ENCODE measurements at regions not wholly inside any gene's neighbourhood (a gene's known extent, or its start where the extent isn't known, plus 50 kb on each side); places are given as distances from the start of the nearest gene placed in this dataset.
A peak's percentile ranks its signal among the peaks of the same experiment; 100 is the strongest.

DNA sequence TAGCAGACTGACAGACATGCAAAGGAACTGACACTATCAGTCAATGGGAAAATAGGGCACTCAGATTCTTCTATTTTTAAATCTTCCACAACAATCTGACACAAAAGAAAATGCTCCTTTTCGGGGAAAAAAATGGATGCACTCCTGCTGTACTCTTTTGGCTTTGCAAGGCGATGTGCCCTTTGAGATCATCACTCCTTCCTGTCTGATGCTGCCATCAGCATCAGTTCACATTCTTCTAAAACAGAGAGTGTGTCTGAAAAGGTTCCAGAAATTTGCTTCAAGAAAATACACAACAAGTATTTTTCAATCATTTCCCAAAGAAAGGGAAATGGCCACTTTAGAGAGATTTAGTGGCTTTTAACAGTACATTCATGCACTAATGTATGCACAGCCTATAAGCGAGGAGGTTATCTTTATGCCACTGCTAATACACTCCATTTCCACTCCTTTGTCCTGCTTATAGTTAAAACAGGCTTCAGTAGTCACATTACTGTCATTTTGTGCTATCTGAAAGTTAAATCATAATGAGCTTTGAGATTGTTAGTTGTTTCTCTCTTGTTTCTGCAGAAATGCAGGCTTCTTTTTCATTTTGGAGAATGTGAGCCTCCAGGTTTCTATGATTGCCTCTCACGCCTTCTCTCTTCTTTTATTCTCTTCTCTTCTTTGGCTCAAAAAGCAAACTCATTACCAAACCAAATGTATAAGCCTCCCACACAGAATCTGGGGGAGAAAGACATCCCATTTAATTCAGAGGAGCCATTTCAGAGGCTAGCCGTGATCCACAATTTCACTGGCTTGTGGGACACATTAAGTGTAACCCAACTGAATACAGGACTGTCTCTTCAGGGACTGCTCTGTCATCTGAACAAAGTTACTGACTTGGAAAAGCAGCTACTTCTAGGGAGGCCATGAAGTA, 110.9 kb upstream of the CCDC196 start:
- Histone ChIP-seq H3K4me1 (replicated peaks) (no peaks in the 10 kb centered on the region), H3K27me3 (replicated peaks; ENCODE audit: insufficient read depth) (no peaks in the 10 kb centered on the region), H3K36me3 (no peaks in the 10 kb centered on the region), H3K4me3 (no peak overlapping the region), H3K9me3 (no peaks in the 10 kb centered on the region), H3K27ac (no peak overlapping the region)
- no peak for TF ChIP-seq POLR2AphosphoS5 (IDR thresholded peaks at IDR 0.05)
- intact Hi-C loops (cut with DNase I) = no loop called here
- no peak for DNase-seq (ENCODE audit: low spot score)
- 80% methylated on average over 5 of the region's 5 CpGs for WGBS

- H3K36me3 ChIP-seq = no peaks in the 10 kb centered on the region
- no peaks in the 10 kb centered on the region for H3K27me3 ChIP-seq (replicated peaks; ENCODE audit: insufficient read depth)
- WGBS = 89% methylated on average over 1 of the region's 1 CpG
- no peaks in the 10 kb centered on the region for H3K9me3 ChIP-seq
- no peaks in the 10 kb centered on the region for H3K4me1 ChIP-seq (replicated peaks)
- H3K4me3 ChIP-seq = no peak overlapping the region
- intact Hi-C loops (cut with DNase I) = no loop called here
- H3K27ac ChIP-seq = no peak overlapping the region
- no peak for DNase-seq (ENCODE audit: low spot score)
- TF ChIP-seq CTCF (IDR thresholded peaks at IDR 0.05) (no peak), POLR2AphosphoS5 (IDR thresholded peaks at IDR 0.05) (no peak), POLR2A (IDR thresholded peaks at IDR 0.05) (no peak)
Measured at GRCh38 chr14:66377574-66377973, 108.6 kb upstream of the CCDC196 start.

DNA sequence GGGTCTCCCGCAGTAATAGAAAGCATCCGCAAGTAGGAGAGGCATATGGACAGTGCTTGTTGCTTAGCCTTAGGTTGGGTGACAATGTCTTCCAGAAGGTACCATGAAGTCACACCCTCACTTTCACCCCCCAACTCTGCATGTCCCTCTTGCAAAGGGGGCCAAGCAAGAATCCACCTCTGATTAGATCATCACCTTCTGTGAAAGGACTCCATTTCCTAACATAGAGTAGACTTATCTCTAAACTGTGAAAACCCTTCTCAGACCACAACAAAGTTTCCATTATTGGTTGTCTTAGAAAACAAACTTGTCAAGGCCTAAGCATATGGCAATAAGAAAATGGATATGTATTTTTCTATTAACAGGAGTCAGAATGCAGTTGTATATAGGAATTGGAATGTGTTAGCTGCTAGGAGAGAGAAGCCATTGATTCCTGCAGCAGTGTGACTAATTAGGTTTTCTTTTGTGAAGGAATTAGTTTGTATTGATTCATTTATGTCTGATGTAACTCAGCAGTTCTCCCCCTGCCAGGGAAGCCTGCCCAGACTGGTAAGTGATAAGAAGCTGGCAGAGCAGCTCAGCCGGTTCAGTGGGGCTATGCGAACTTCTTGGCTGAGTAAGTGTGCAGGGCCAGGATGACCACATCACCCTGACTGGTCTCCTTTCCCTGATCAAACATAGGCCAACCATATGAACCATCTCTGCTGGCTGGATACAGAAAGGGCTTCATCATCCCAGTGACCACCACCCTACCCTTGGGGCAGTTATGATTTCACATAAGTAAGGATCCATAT, 107.3 kb upstream of the CCDC196 start:
- Histone ChIP-seq H3K4me3 (no peak overlapping the region), H3K9me3 (no peaks in the 10 kb centered on the region), H3K4me1 (replicated peaks) (no peaks in the 10 kb centered on the region), H3K36me3 (no peaks in the 10 kb centered on the region), H3K27me3 (replicated peaks; ENCODE audit: insufficient read depth) (no peaks in the 10 kb centered on the region), H3K27ac (no peak overlapping the region)
- TF ChIP-seq CTCF (IDR thresholded peaks at IDR 0.05) (no peak), POLR2AphosphoS5 (IDR thresholded peaks at IDR 0.05) (peak; percentile 8), POLR2A (IDR thresholded peaks at IDR 0.05) (no peak)
- intact Hi-C loops (cut with DNase I) = no loop called here
- WGBS = 71% methylated on average over 4 of the region's 4 CpGs
- peak; percentile 39 for DNase-seq (ENCODE audit: low spot score)

DNA sequence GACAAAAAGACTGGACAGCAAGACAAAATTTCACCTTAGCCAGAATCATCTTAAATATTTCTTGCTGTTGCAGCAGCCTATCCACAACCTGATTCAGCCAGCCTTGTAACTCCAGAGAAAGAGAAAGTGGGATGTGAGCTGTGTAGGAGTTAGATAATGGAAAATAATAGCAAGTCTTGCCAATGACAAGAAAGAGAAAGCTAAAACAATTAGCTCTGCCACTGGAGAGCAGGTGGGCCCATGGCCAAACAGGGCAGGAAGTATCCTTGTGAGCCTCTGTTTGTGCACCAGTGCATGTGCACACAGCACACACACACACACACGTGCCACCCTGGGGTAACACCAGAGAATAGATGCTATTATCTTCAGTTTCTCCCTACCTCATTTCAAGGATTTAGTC, 106.0 kb upstream of the CCDC196 start:
- Histone ChIP-seq H3K27ac (no peak overlapping the region), H3K27me3 (replicated peaks; ENCODE audit: insufficient read depth) (no peaks in the 10 kb centered on the region), H3K4me1 (replicated peaks) (no peaks in the 10 kb centered on the region), H3K36me3 (no peaks in the 10 kb centered on the region), H3K4me3 (no peak overlapping the region), H3K9me3 (no peaks in the 10 kb centered on the region)
- TF ChIP-seq CTCF (IDR thresholded peaks at IDR 0.05) (no peak), POLR2AphosphoS5 (IDR thresholded peaks at IDR 0.05) (no peak), POLR2A (IDR thresholded peaks at IDR 0.05) (no peak)
- no peak for DNase-seq (ENCODE audit: low spot score)
- WGBS = 30% methylated on average over 1 of the region's 1 CpG
- intact Hi-C loops (cut with DNase I) = no loop called here

DNA sequence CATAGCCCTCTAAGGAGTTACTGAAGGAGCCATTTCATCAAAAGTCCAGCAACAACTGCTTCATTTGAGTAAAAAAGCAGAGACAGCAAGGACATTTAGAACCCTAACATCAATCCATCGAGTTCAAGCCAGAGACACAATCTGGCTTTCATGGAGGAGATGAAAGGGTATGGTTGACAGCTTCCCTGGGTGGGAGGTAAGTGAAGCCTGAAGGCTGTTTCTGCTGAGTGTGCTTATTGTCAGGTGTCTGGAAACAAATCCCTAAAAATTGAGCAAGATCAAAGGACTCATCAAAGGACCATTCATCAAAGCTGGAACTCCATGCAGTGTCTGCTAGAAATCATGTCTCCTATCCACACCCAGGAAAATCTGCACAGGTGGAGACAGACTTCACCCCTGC, 104.4 kb upstream of the CCDC196 start:
- 24% methylated on average over 1 of the region's 1 CpG for WGBS
- TF ChIP-seq POLR2A (IDR thresholded peaks at IDR 0.05) (no peak), CTCF (IDR thresholded peaks at IDR 0.05) (no peak), POLR2AphosphoS5 (IDR thresholded peaks at IDR 0.05) (no peak)
- intact Hi-C loops (cut with DNase I) = no loop called here
- DNase-seq (ENCODE audit: low spot score) = no peak
- no peak overlapping the region for H3K27ac ChIP-seq
- H3K4me3 ChIP-seq = no peak overlapping the region
- H3K27me3 ChIP-seq (replicated peaks; ENCODE audit: insufficient read depth) = no peaks in the 10 kb centered on the region
- H3K9me3 ChIP-seq = no peaks in the 10 kb centered on the region
- no peaks in the 10 kb centered on the region for H3K36me3 ChIP-seq
- no peaks in the 10 kb centered on the region for H3K4me1 ChIP-seq (replicated peaks)
